NCI-H2081 treated with DMSO at 0.1 percent for 48 hours (cell line): ENCODE measurements at regions not wholly inside any gene's neighbourhood (a gene's known extent, or its start where the extent isn't known, plus 50 kb on each side); places are given as distances from the start of the nearest gene placed in this dataset.

ENCODE experiments used
- DNase-seq: peaks from one replicate; lab custom pipeline; 2025; lab: John Stamatoyannopoulos, UW

GRCh38 chr1:105838071-105838470, 1218.4 kb upstream of the PRMT6 start:
- no peak for DNase-seq

- no peak for DNase-seq
These were observed 1190.9 kb upstream of the PRMT6 start for GRCh38 chr1:105865546-105865945.

- DNase-seq = no peak
These were observed 1183.7 kb upstream of the PRMT6 start for GRCh38 chr1:105872817-105873216.

- DNase-seq = no peak
These were observed 1181.9 kb upstream of the PRMT6 start for GRCh38 chr1:105874621-105875020.

GRCh38 chr1:105886309-105886708, 1170.2 kb upstream of the PRMT6 start:
- DNase-seq = no peak

- no peak for DNase-seq
These were observed 1165.2 kb upstream of the PRMT6 start for GRCh38 chr1:105891308-105891707.

GRCh38 chr1:105894006-105894405, 1162.5 kb upstream of the PRMT6 start:
- no peak for DNase-seq

GRCh38 chr1:105909811-105910210, 1146.7 kb upstream of the PRMT6 start:
- no peak for DNase-seq

GRCh38 chr1:105914403-105914802, 1142.1 kb upstream of the PRMT6 start:
- DNase-seq = no peak

- no peak for DNase-seq
These were observed 1121.7 kb upstream of the PRMT6 start for GRCh38 chr1:105934806-105935205.

- no peak for DNase-seq
These were observed 1091.6 kb upstream of the PRMT6 start for GRCh38 chr1:105964879-105965278.

- DNase-seq = no peak
These were observed 1059.0 kb upstream of the PRMT6 start for GRCh38 chr1:105997516-105997915.

GRCh38 chr1:106022312-106022902, 1034.1 kb upstream of the PRMT6 start:
- no peak for DNase-seq

- no peak for DNase-seq
These were observed 1028.6 kb upstream of the PRMT6 start for GRCh38 chr1:106027871-106028270.

GRCh38 chr1:106037526-106037925, 1018.9 kb upstream of the PRMT6 start:
- DNase-seq = no peak

GRCh38 chr1:106038260-106038659, 1018.2 kb upstream of the PRMT6 start:
- no peak for DNase-seq

- DNase-seq = no peak
These were observed 1012.5 kb upstream of the PRMT6 start for GRCh38 chr1:106043971-106044370.

GRCh38 chr1:106047210-106047609, 1009.3 kb upstream of the PRMT6 start:
- DNase-seq = no peak

- DNase-seq = no peak
These were observed 1006.9 kb upstream of the PRMT6 start for GRCh38 chr1:106049595-106049994.

GRCh38 chr1:106055855-106056254, 1000.6 kb upstream of the PRMT6 start:
- no peak for DNase-seq

- DNase-seq = no peak
These were observed 994.6 kb upstream of the PRMT6 start for GRCh38 chr1:106061586-106062495.

- DNase-seq = no peak
These were observed 993.0 kb upstream of the PRMT6 start for GRCh38 chr1:106063510-106063909.

GRCh38 chr1:106072909-106073600, 983.4 kb upstream of the PRMT6 start:
- DNase-seq = no peak
